ENCODE measurements at regions not wholly inside any gene's neighbourhood (a gene's known extent, or its start where the extent isn't known, plus 50 kb on each side); places are given as distances from the start of the nearest gene placed in this dataset.

DNA sequence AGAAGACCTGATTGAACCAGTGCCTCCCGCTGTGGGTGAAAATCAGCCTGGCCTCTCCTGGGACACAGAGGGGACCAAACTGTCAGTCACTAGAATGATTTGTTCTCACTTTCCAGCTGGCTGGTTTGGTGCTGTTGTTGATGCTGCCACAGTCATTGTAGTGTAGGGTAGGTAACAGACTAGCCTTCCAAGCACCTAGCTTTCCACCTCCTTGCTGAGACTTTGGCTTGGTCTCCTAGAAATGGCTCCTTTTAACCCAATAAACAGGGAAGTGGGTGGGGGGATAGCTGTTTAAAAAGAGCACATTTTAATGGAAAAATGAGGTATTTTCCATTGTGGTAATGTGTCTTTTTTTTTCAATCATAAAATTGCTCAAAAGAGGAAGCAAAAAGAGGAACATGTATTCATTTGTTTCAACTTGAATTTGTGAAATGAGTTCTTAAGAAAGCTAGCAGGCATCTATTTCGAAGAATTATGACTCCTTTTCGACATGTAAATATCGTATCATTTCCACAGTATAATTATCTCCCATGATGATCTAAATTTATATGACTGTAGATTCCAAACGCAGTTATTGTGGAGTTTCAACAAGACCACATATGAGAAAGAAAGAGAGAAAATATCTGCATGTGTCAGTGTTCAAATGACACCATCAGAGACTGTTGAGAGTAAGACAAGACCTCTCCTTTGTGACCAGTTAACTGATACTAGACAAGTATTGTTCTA is 190.1 kb downstream of the HLX start:
- no peak for TF ChIP-seq POLR2A (IDR thresholded peaks at IDR 0.05; ENCODE audit: low read depth, low read length)
- no peak for TF ChIP-seq MYC (IDR thresholded peaks at IDR 0.05; ENCODE audit: low read depth, low read length)
- TF ChIP-seq CTCF (IDR thresholded peaks at IDR 0.05; ENCODE audit: extremely low read depth in 1 of 2, insufficient read depth in 1 of 2, low read depth in 1 of 2, low read length in 2 of 2), result no peak
- TF ChIP-seq EZH2 (IDR thresholded peaks at IDR 0.05; ENCODE audit: borderline replicate concordance, low read depth, low read length, severe bottlenecking), result no peak
- no peak for TF ChIP-seq FOS (IDR thresholded peaks at IDR 0.05; ENCODE audit: borderline replicate concordance, insufficient read depth, low read length)
- TF ChIP-seq POLR2AphosphoS5 (IDR thresholded peaks at IDR 0.05; ENCODE audit: insufficient read depth, low read depth, low read length), result no peak
- TF ChIP-seq, protein P1, sequence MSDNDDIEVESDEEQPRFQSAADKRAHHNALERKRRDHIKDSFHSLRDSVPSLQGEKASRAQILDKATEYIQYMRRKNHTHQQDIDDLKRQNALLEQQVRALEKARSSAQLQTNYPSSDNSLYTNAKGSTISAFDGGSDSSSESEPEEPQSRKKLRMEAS (IDR thresholded peaks at IDR 0.05; ENCODE audit: insufficient read depth, insufficient read length), result no peak
- no peak for TF ChIP-seq JUN (IDR thresholded peaks at IDR 0.05; ENCODE audit: borderline replicate concordance, insufficient read depth, insufficient read length, low read depth)
